HL-60 (cell line): ENCODE measurements at regions not wholly inside any gene's neighbourhood (a gene's known extent, or its start where the extent isn't known, plus 50 kb on each side); places are given as distances from the start of the nearest gene placed in this dataset.

Experiments used
- POLR2AphosphoS5 ChIP-seq: IDR thresholded peaks from 2 replicates; pipeline ENCODE4 v1.6.1; 2012; ENCODE audit warnings: low read depth
- SPI1 ChIP-seq: IDR thresholded peaks from 2 replicates; pipeline ENCODE4 v1.6.1; 2012; ENCODE audit warnings: low read depth, mild to moderate bottlenecking, borderline replicate concordance
- TF ChIP-seq, protein P1 (sequence below): IDR thresholded peaks from one replicate; pipeline ENCODE4 v1.5.1; 2011; ENCODE audit warnings: low read length, control low read depth, inconsistent platforms; ENCODE audit not compliant: insufficient read depth
- TF ChIP-seq, protein P2 (sequence below): IDR thresholded peaks from 2 replicates; pipeline ENCODE4 v1.6.1; 2012; ENCODE audit warnings: low read depth; ENCODE audit not compliant: insufficient replicate concordance

DNA sequence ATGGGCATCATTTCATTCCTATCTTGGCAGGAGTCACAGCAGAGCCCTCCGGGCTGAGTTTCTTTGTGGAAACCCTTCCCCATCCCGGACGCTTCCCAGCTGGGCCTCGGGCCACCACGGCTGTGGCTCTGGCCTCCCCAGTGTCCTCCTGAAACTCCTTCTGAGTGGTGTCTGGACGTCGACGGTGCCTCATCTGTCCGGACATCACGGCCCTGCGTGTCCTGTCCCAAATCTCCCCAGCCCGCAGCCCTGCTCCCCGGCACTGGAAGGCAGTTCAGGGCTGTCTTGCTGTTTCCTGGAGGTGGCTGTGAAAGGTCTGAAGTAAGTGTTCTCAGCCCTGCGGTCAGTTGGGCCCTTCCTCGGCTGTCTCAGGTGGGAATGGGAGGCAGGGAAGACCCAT lies 99.8 kb upstream of the TMEM18 start:
- TF ChIP-seq, protein P1, sequence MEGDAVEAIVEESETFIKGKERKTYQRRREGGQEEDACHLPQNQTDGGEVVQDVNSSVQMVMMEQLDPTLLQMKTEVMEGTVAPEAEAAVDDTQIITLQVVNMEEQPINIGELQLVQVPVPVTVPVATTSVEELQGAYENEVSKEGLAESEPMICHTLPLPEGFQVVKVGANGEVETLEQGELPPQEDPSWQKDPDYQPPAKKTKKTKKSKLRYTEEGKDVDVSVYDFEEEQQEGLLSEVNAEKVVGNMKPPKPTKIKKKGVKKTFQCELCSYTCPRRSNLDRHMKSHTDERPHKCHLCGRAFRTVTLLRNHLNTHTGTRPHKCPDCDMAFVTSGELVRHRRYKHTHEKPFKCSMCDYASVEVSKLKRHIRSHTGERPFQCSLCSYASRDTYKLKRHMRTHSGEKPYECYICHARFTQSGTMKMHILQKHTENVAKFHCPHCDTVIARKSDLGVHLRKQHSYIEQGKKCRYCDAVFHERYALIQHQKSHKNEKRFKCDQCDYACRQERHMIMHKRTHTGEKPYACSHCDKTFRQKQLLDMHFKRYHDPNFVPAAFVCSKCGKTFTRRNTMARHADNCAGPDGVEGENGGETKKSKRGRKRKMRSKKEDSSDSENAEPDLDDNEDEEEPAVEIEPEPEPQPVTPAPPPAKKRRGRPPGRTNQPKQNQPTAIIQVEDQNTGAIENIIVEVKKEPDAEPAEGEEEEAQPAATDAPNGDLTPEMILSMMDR: no peak
- TF ChIP-seq, protein P2, sequence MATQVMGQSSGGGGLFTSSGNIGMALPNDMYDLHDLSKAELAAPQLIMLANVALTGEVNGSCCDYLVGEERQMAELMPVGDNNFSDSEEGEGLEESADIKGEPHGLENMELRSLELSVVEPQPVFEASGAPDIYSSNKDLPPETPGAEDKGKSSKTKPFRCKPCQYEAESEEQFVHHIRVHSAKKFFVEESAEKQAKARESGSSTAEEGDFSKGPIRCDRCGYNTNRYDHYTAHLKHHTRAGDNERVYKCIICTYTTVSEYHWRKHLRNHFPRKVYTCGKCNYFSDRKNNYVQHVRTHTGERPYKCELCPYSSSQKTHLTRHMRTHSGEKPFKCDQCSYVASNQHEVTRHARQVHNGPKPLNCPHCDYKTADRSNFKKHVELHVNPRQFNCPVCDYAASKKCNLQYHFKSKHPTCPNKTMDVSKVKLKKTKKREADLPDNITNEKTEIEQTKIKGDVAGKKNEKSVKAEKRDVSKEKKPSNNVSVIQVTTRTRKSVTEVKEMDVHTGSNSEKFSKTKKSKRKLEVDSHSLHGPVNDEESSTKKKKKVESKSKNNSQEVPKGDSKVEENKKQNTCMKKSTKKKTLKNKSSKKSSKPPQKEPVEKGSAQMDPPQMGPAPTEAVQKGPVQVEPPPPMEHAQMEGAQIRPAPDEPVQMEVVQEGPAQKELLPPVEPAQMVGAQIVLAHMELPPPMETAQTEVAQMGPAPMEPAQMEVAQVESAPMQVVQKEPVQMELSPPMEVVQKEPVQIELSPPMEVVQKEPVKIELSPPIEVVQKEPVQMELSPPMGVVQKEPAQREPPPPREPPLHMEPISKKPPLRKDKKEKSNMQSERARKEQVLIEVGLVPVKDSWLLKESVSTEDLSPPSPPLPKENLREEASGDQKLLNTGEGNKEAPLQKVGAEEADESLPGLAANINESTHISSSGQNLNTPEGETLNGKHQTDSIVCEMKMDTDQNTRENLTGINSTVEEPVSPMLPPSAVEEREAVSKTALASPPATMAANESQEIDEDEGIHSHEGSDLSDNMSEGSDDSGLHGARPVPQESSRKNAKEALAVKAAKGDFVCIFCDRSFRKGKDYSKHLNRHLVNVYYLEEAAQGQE: no peak
- TF ChIP-seq POLR2AphosphoS5 (no peak), SPI1 (no peak)
